ENCODE measurements at regions not wholly inside any gene's neighbourhood (a gene's known extent, or its start where the extent isn't known, plus 50 kb on each side); places are given as distances from the start of the nearest gene placed in this dataset.
"Not testable (repeated sequence)": the region's sequence is repeated elsewhere in the genome, so short reads cannot be mapped to it uniquely, and the experiment has no call there.

DNA sequence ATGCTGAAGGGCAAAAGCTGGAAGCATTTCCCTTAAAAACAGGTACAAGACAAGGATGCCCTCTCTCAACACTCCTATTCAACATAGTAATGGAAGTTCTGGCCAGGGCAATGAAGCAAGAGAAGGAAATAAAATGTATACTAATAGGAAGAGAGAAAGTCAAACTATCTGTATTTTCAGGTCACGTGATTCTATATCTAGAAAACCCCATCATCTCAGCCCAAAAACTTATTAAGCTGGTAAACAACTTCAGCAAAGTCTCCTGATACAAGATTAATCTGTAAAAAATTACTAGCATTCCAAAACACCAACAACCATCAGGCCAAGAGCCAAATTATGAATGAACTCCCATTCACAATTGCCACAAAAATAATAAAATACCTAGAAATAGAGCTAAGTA lies 213.2 kb upstream of the CNTNAP5 start:
- Mint-ChIP-seq H3K36me3 (ENCODE audit: low read depth) (no peaks in the 10 kb centered on the region), H3K4me3 (no peak overlapping the region), H3K27me3 (ENCODE audit: low read depth) (no peaks in the 10 kb centered on the region), H3K9me3 (ENCODE audit: insufficient read depth) (peaks cover 29% of the 10 kb centered on the region), H3K4me1 (ENCODE audit: low read depth) (no peaks in the 10 kb centered on the region), H3K27ac (no peak overlapping the region)
- CTCF ChIA-PET = interaction anchor here (0.6 kb wide), 1 partner anchor 75 kb away, joined by 3 read pairs; no protein-coding TSS in a partner anchor
- no peak for ATAC-seq
- POLR2A ChIA-PET = no interaction called here
- no peak for DNase-seq

DNA sequence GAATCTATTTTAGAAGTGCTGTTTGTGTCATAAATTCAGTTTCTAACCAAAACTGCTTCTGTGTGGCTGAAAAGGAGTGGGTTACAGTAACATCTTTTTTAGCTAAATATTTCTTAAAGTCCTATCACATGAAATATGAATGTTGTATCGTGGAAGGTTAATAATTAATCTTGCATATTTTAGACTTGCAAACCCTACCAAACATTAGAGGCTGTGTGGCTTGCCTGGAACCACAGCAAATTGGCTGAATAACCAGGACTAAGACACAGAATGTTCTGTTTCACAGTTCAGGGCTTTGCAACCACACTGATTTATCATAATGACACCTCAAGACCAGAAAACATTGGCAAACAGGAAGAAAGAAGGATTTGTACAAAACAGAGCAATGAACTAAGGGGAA lies 208.9 kb upstream of the CNTNAP5 start:
- Mint-ChIP-seq H3K27ac (no peak overlapping the region), H3K27me3 (ENCODE audit: low read depth) (no peaks in the 10 kb centered on the region)

GRCh38 chr2:123816928-123817327 lies 208.2 kb upstream of the CNTNAP5 start:
- Mint-ChIP-seq H3K27me3 (ENCODE audit: low read depth) (no peaks in the 10 kb centered on the region), H3K36me3 (ENCODE audit: low read depth) (no peaks in the 10 kb centered on the region), H3K4me3 (no peak overlapping the region), H3K27ac (no peak overlapping the region), H3K4me1 (ENCODE audit: low read depth) (no peaks in the 10 kb centered on the region), H3K9me3 (ENCODE audit: insufficient read depth) (peaks cover 9% of the 10 kb centered on the region)
- DNase-seq (no peak), ATAC-seq (no peak)
- CTCF ChIA-PET = no interaction called here
- POLR2A ChIA-PET = no interaction called here

More for the DNA sequence above, 208.9 kb upstream of the CNTNAP5 start:
- Mint-ChIP-seq H3K4me1 (ENCODE audit: low read depth) (no peaks in the 10 kb centered on the region), H3K4me3 (no peak overlapping the region), H3K9me3 (ENCODE audit: insufficient read depth) (peaks cover 16% of the 10 kb centered on the region), H3K36me3 (ENCODE audit: low read depth) (no peaks in the 10 kb centered on the region)
- ChIA-PET POLR2A (no interaction called here), CTCF (no interaction called here)
- ATAC-seq = no peak
- no peak for DNase-seq

- no peak for DNase-seq
- Mint-ChIP-seq H3K4me1 (ENCODE audit: low read depth) (no peaks in the 10 kb centered on the region), H3K9me3 (ENCODE audit: insufficient read depth) (peaks cover 8% of the 10 kb centered on the region), H3K4me3 (no peak overlapping the region), H3K27me3 (ENCODE audit: low read depth) (no peaks in the 10 kb centered on the region), H3K27ac (no peak overlapping the region), H3K36me3 (ENCODE audit: low read depth) (no peaks in the 10 kb centered on the region)
- ChIA-PET POLR2A (no interaction called here), CTCF (no interaction called here)
- no peak for ATAC-seq
Observed at GRCh38 chr2:123826729-123827271, 198.3 kb upstream of the CNTNAP5 start.

- Mint-ChIP-seq H3K27ac (no peak overlapping the region), H3K27me3 (ENCODE audit: low read depth) (no peaks in the 10 kb centered on the region), H3K9me3 (ENCODE audit: insufficient read depth) (peaks cover 28% of the 10 kb centered on the region), H3K4me3 (no peak overlapping the region), H3K36me3 (ENCODE audit: low read depth) (no peaks in the 10 kb centered on the region), H3K4me1 (ENCODE audit: low read depth) (no peaks in the 10 kb centered on the region)
- ATAC-seq (no peak), DNase-seq (no peak)
- CTCF ChIA-PET = no interaction called here
- POLR2A ChIA-PET = interaction anchor here (0.6 kb wide), 1 partner anchor 377 kb away, joined by 4 read pairs; no protein-coding TSS in a partner anchor
Observed at GRCh38 chr2:123839326-123839725, 185.8 kb upstream of the CNTNAP5 start.

GRCh38 chr2:123840016-123840415 lies 185.1 kb upstream of the CNTNAP5 start:
- Mint-ChIP-seq H3K27ac (no peak overlapping the region), H3K4me3 (no peak overlapping the region), H3K9me3 (ENCODE audit: insufficient read depth) (peaks cover 27% of the 10 kb centered on the region), H3K36me3 (ENCODE audit: low read depth) (no peaks in the 10 kb centered on the region), H3K4me1 (ENCODE audit: low read depth) (no peaks in the 10 kb centered on the region), H3K27me3 (ENCODE audit: low read depth) (no peaks in the 10 kb centered on the region)
- ChIA-PET POLR2A (no interaction called here), CTCF (no interaction called here)
- ATAC-seq (no peak), DNase-seq (no peak)

DNA sequence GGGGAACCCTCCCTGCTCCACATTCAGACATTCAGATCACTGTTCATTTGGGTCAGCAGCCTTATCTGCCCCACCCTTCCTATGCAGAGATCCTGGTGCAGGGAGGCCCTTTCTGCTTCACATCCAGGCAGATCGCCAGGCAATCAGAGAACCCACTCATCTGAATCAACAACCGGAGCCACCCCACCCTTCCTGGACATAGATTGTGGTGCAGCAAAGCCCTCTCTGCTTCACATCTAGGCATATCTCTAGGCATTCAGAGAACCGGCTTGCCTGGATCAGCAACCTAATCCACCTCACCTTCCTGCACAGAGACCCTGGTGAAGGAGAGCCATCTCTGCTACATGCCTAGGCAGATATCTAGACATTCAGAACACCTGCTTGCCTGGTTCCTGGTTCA lies 184.5 kb upstream of the CNTNAP5 start:
- Mint-ChIP-seq H3K9me3 (ENCODE audit: insufficient read depth) (peaks cover 26% of the 10 kb centered on the region), H3K27ac (no peak overlapping the region), H3K4me3 (no peak overlapping the region), H3K4me1 (ENCODE audit: low read depth) (no peaks in the 10 kb centered on the region), H3K36me3 (ENCODE audit: low read depth) (no peaks in the 10 kb centered on the region), H3K27me3 (ENCODE audit: low read depth) (no peaks in the 10 kb centered on the region)
- no peak for ATAC-seq
- CTCF ChIA-PET = no interaction called here
- POLR2A ChIA-PET = no interaction called here
- DNase-seq = no peak

DNA sequence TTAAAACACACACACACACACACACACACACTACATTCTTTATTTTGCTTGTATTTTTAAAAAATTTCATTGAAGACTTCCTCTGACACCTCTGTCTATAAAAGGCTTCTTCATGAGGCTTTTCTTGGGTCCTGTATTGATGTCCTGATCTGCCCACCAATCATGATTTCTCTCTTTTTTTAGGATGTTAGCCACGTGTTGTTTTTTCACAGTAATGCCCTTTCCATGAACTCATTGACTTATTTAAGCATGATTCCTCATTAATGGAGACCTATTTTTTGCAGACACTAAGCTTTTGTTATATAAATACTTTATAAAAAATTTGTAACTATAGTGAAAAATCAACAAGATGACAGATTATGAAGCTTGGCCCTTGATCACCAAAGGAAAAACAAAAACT lies 173.8 kb upstream of the CNTNAP5 start:
- no peaks in the 10 kb centered on the region for H3K4me1 Mint-ChIP-seq (ENCODE audit: low read depth)
- DNase-seq (no peak), ATAC-seq (no peak)
- H3K4me3 Mint-ChIP-seq = no peak overlapping the region
- CTCF ChIA-PET = no interaction called here
- no peaks in the 10 kb centered on the region for H3K27me3 Mint-ChIP-seq (ENCODE audit: low read depth)
- H3K36me3 Mint-ChIP-seq (ENCODE audit: low read depth) = no peaks in the 10 kb centered on the region
- peaks cover 14% of the 10 kb centered on the region for H3K9me3 Mint-ChIP-seq (ENCODE audit: insufficient read depth)
- no peak overlapping the region for H3K27ac Mint-ChIP-seq
- POLR2A ChIA-PET = no interaction called here

GRCh38 chr2:123853161-123853560 lies 171.9 kb upstream of the CNTNAP5 start:
- Mint-ChIP-seq H3K4me3 (no peak overlapping the region), H3K9me3 (ENCODE audit: insufficient read depth) (peaks cover 21% of the 10 kb centered on the region), H3K27ac (no peak overlapping the region), H3K27me3 (ENCODE audit: low read depth) (no peaks in the 10 kb centered on the region), H3K36me3 (ENCODE audit: low read depth) (no peaks in the 10 kb centered on the region), H3K4me1 (ENCODE audit: low read depth) (no peaks in the 10 kb centered on the region)
- ATAC-seq = no peak
- POLR2A ChIA-PET = no interaction called here
- DNase-seq = no peak
- CTCF ChIA-PET = no interaction called here

DNA sequence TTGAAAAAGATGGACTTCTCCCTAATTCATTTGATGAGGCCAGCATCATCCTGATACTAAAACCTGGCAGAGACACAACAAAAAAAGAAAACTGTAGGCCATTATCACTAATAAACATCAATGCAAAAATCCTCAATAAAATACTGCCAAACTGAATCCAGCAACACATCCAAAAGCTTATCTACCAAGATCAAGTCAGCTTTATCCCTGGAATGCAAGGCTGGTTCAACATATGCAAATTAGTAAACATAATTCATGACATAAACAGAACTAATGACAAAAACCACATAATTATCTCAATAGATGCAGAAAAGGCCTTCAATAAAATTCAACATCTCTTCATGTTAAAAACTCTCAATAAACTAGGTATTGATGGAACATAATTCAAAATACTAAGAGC lies 166.1 kb upstream of the CNTNAP5 start:
- ATAC-seq; H3K27me3 Mint-ChIP-seq (ENCODE audit: low read depth); H3K27ac Mint-ChIP-seq; H3K4me3 Mint-ChIP-seq; CTCF ChIA-PET; DNase-seq; POLR2A ChIA-PET; H3K36me3 Mint-ChIP-seq (ENCODE audit: low read depth); H3K4me1 Mint-ChIP-seq (ENCODE audit: low read depth): not testable (repeated sequence)
- H3K9me3 Mint-ChIP-seq (ENCODE audit: insufficient read depth) = peaks cover 23% of the 10 kb centered on the region

DNA sequence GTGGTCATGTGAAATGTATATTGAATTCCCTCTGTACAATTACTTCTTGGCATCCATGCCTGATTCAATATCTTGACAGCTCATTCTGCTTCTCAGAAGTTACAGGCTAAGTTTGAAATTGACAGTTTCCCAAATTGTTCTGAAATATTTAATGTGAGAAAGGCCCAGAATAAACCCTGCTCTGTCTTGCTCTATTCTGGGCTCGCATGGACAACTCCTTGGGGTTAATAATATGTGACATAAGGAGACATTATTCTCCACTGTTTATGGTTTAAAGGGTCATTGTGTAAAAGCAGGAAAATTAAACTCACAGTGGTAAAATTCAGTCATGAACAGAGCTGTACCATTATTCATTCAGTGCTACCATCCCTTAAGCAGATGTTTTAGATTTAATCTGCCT lies 160.7 kb upstream of the CNTNAP5 start:
- Mint-ChIP-seq H3K27me3 (ENCODE audit: low read depth) (no peaks in the 10 kb centered on the region), H3K4me1 (ENCODE audit: low read depth) (no peaks in the 10 kb centered on the region), H3K9me3 (ENCODE audit: insufficient read depth) (peaks cover 9% of the 10 kb centered on the region), H3K4me3 (no peak overlapping the region), H3K27ac (no peak overlapping the region), H3K36me3 (ENCODE audit: low read depth) (no peaks in the 10 kb centered on the region)
- no peak for ATAC-seq
- no peak for DNase-seq
- ChIA-PET CTCF (no interaction called here), POLR2A (no interaction called here)

GRCh38 chr2:123870206-123870880 lies 154.7 kb upstream of the CNTNAP5 start:
- H3K9me3 Mint-ChIP-seq (ENCODE audit: insufficient read depth) = no peaks in the 10 kb centered on the region
- CTCF ChIA-PET = no interaction called here

GRCh38 chr2:123870881-123871276 lies 154.2 kb upstream of the CNTNAP5 start:
- POLR2A ChIA-PET = no interaction called here
- H3K36me3 Mint-ChIP-seq (ENCODE audit: low read depth) = no peaks in the 10 kb centered on the region

More at GRCh38 chr2:123870206-123870880, 154.7 kb upstream of the CNTNAP5 start:
- POLR2A ChIA-PET = no interaction called here
- Mint-ChIP-seq H3K36me3 (ENCODE audit: low read depth) (no peaks in the 10 kb centered on the region), H3K4me3 (no peak overlapping the region), H3K4me1 (ENCODE audit: low read depth) (no peaks in the 10 kb centered on the region), H3K27ac (no peak overlapping the region), H3K27me3 (ENCODE audit: low read depth) (no peaks in the 10 kb centered on the region)
- DNase-seq (no peak), ATAC-seq (no peak)

More at GRCh38 chr2:123870881-123871276, 154.2 kb upstream of the CNTNAP5 start:
- DNase-seq (no peak), ATAC-seq (no peak)
- Mint-ChIP-seq H3K27ac (no peak overlapping the region), H3K9me3 (ENCODE audit: insufficient read depth) (no peaks in the 10 kb centered on the region), H3K27me3 (ENCODE audit: low read depth) (no peaks in the 10 kb centered on the region), H3K4me1 (ENCODE audit: low read depth) (no peaks in the 10 kb centered on the region), H3K4me3 (no peak overlapping the region)
- CTCF ChIA-PET = no interaction called here

Data from activated CD8-positive, alpha-beta T cell treated with anti-CD3 and anti-CD28 coated beads, Interleukin-2, amount 10 ng/mL, durations not matched to agents 7 days and 5 days (primary cell).